Ovary (tissue), 7 donors: ENCODE measurements at regions not wholly inside any gene's neighbourhood (a gene's known extent, or its start where the extent isn't known, plus 50 kb on each side); places are given as distances from the start of the nearest gene placed in this dataset.

Experiments used
- DNase-seq, 5 donors: peaks; one replicate each; pipeline ENCODE4 v3.0.0-alpha.2; 2019 to 2020
- H3K27ac ChIP-seq, 2 donors: fragments of 200-600 bp; one replicate each; pipeline versions ENCODE4 v1.5.1 to v1.8.0; 2019 to 2022
- H3K27me3 ChIP-seq: fragments of 200-600 bp; one replicate; pipeline ENCODE4 v1.8.0; 2022
- H3K36me3 ChIP-seq: fragments of 200-600 bp; sonication (generic); one replicate; pipeline ENCODE4 v1.5.1; 2019
- H3K4me1 ChIP-seq: one replicate; pipeline ENCODE4 v1.8.1; 2013; ENCODE audit warnings: mild to moderate bottlenecking, moderate library complexity; ENCODE audit not compliant: insufficient read depth
- H3K4me3 ChIP-seq: fragments of 200-600 bp; sonication (generic); one replicate; pipeline ENCODE4 v1.5.1; 2017
- H3K9me3 ChIP-seq, 2 donors: fragments of 200-600 bp in 1 of 2; sonication (generic) in 1 of 2; one replicate each; pipeline versions ENCODE4 v1.5.1 to v1.8.1; 2013 to 2019; ENCODE audit warnings: mild to moderate bottlenecking in 1 of 2, moderate library complexity in 1 of 2
- CTCF ChIP-seq, 3 donors: fragments of 450-650 bp in 2 of 3; fragments of 200-600 bp in 1 of 3; IDR thresholded peaks; one replicate each; pipeline versions ENCODE4 v1.5.1 to v1.8.0; 2016 to 2022; ENCODE audit warnings: antibody characterized with exemption in 3 of 3, mild to moderate bottlenecking in 1 of 3
- EP300 ChIP-seq: sonication (generic); formaldehyde crosslinking; IDR thresholded peaks from one replicate; pipeline ENCODE4 v1.6.1; 2017; ENCODE audit warnings: antibody characterized with exemption
- POLR2A ChIP-seq: fragments of 450-650 bp; IDR thresholded peaks from one replicate; pipeline ENCODE4 v1.6.1; 2017; ENCODE audit warnings: antibody characterized with exemption, mild to moderate bottlenecking, moderate library complexity
- WGBS, 3 donors: extraction: QIAGEN DNeasy Blood & Tissue Kit in 1 of 3; methylation state at CpG; one replicate each; pipeline versions ENCODE4 v1.1.5 to v1.1.7; 2013 to 2017; 5-methylcytosine and 5-hydroxymethylcytosine counted together
- intact Hi-C, 4 donors: fragments of 100-400 bp; cut with DNase I; formaldehyde crosslinking; loops; one replicate each; pipeline versions ENCODE4 v1.11.0 to v1.15.1; 2022 to 2023
- donor health status: DM: no; HTN: no; CAD: no; lungs with moderate emphysema.
- donor health status: DM: no; HTN: no; CAD: no.
- donor health status: Bipolar disorder and iron deficiency.
- donor health status: DM: no; HTN: no; CAD: no.
- donor health status: DM: yes; HTN: yes; CAD: no.

- H3K27me3 ChIP-seq = no peaks in the 10 kb centered on the region
- intact Hi-C loops = no loop called here
- no peaks in the 10 kb centered on the region for H3K36me3 ChIP-seq
- H3K27ac ChIP-seq = no peak overlapping the region
- WGBS, 3 donors = 90 to 92% (median 90%) methylated on average over 1 of the region's 1 CpG
- no peak overlapping the region for H3K4me3 ChIP-seq
- TF ChIP-seq EP300 (no peak), POLR2A (no peak), CTCF (IDR thresholded peaks at IDR 0.05) (no peak)
- peaks cover 2% of the 10 kb centered on the region for H3K4me1 ChIP-seq
- no peaks in the 10 kb centered on the region for H3K9me3 ChIP-seq
- DNase-seq = no peak
Observed at GRCh38 chr13:107480130-107480529, 735.2 kb downstream of the LIG4 start.

GRCh38 chr13:107477772-107478379 is 737.5 kb downstream of the LIG4 start:
- intact Hi-C loops = no loop called here
- TF ChIP-seq POLR2A = no peak
- TF ChIP-seq CTCF (IDR thresholded peaks at IDR 0.05) = no peak
- TF ChIP-seq EP300 = no peak
- Histone ChIP-seq H3K36me3 (no peaks in the 10 kb centered on the region), H3K9me3 (no peaks in the 10 kb centered on the region), H3K27me3 (no peaks in the 10 kb centered on the region), H3K4me3 (no peak overlapping the region), H3K27ac (no peak overlapping the region), H3K4me1 (peaks cover 2% of the 10 kb centered on the region)
- no peak for DNase-seq
- WGBS, 3 donors = 63 to 70% (median 69%) methylated on average over 3 of the region's 3 CpGs

GRCh38 chr13:107475753-107476453 is 739.4 kb downstream of the LIG4 start:
- Histone ChIP-seq H3K9me3 (no peaks in the 10 kb centered on the region), H3K4me3 (no peak overlapping the region), H3K27ac (no peak overlapping the region), H3K4me1 (peaks cover 2% of the 10 kb centered on the region), H3K27me3 (no peaks in the 10 kb centered on the region), H3K36me3 (no peaks in the 10 kb centered on the region)
- DNase-seq = no peak
- intact Hi-C loops = no loop called here
- 63 to 89% (median 85%) methylated on average over 3 of the region's 3 CpGs for WGBS, 3 donors
- no peak for TF ChIP-seq POLR2A
- TF ChIP-seq EP300 = no peak

GRCh38 chr13:107473253-107473652 is 742.1 kb downstream of the LIG4 start:
- no peaks in the 10 kb centered on the region for H3K4me1 ChIP-seq
- intact Hi-C loops = no loop called here
- H3K9me3 ChIP-seq = no peaks in the 10 kb centered on the region
- H3K36me3 ChIP-seq = no peaks in the 10 kb centered on the region
- no peak for TF ChIP-seq CTCF (IDR thresholded peaks at IDR 0.05)
- no peak for TF ChIP-seq EP300
- no peak for TF ChIP-seq POLR2A
- 95 to 96% (median 95%) methylated on average over 4 of the region's 4 CpGs for WGBS, 3 donors
- no peak overlapping the region for H3K4me3 ChIP-seq
- DNase-seq = no peak
- H3K27me3 ChIP-seq = no peaks in the 10 kb centered on the region
- no peak overlapping the region for H3K27ac ChIP-seq
